Neural cell (in vitro differentiated cells): ENCODE measurements at regions not wholly inside any gene's neighbourhood (a gene's known extent, or its start where the extent isn't known, plus 50 kb on each side); places are given as distances from the start of the nearest gene placed in this dataset.

ENCODE experiments used
- H2AFZ ChIP-seq: fragments of 200-600, 300-800 bp; sonication (generic), shearing (Covaris generic); 2 replicates; pipeline ENCODE4 v1.6.0; 2014; ENCODE audit warnings: low read depth, mild to moderate bottlenecking, antibody characterized with exemption, low read length, moderate library complexity
- H3F3A ChIP-seq: fragments of 200-600 bp; shearing (Covaris generic); 2 replicates; pipeline ENCODE4 v1.6.1; 2016; ENCODE audit warnings: mild to moderate bottlenecking, moderate library complexity, mixed read lengths, antibody characterized with exemption, low read length; ENCODE audit not compliant: insufficient read depth, poor library complexity, severe bottlenecking
- H3K27ac ChIP-seq: fragments of 200-600, 300-800 bp; sonication (generic), shearing (Covaris generic); 2 replicates; pipeline ENCODE4 v1.5.1; 2014; ENCODE audit warnings: mild to moderate bottlenecking, low read length, moderate library complexity
- H3K27me3 ChIP-seq: fragments of 300-800, 200-600 bp; sonication (generic), shearing (Covaris generic); 2 replicates; pipeline ENCODE4 v1.6.0; 2014; ENCODE audit warnings: mild to moderate bottlenecking, low read depth, low read length, moderate library complexity; ENCODE audit not compliant: insufficient read depth
- H3K36me3 ChIP-seq: fragments of 300-800, 200-600 bp; sonication (generic), shearing (Covaris generic); 2 replicates; pipeline ENCODE4 v1.5.1; 2014; ENCODE audit warnings: mild to moderate bottlenecking, antibody characterized with exemption, low read length, moderate library complexity; ENCODE audit not compliant: insufficient read depth
- H3K4me2 ChIP-seq: fragments of 300-800, 200-600 bp; sonication (generic), shearing (Covaris generic); 2 replicates; pipeline ENCODE4 v1.6.0; 2014; ENCODE audit warnings: mild to moderate bottlenecking, low read length
- H3K4me3 ChIP-seq: fragments of 300-800, 200-600 bp; sonication (generic), shearing (Covaris generic); 2 replicates; pipeline ENCODE4 v1.5.1; 2014; ENCODE audit warnings: mild to moderate bottlenecking, low read length, moderate library complexity
- H3K79me2 ChIP-seq: fragments of 200-600 bp; shearing (Covaris generic); replicated peaks from 2 replicates; pipeline ENCODE4 v1.6.0; 2014; ENCODE audit warnings: mild to moderate bottlenecking, low read length, moderate library complexity; ENCODE audit not compliant: insufficient read depth
- H3K9ac ChIP-seq: fragments of 300-800, 200-600 bp; sonication (generic), shearing (Covaris generic); 2 replicates; pipeline ENCODE4 v1.6.1; 2016; ENCODE audit warnings: mild to moderate bottlenecking, low read length, mixed read lengths
- H3K9me2 ChIP-seq: fragments of 200-600 bp; shearing (Covaris generic); 2 replicates; pipeline ENCODE4 v1.6.1; 2016; ENCODE audit warnings: mild to moderate bottlenecking, low read length, mixed read lengths; ENCODE audit not compliant: insufficient read depth
- H3K9me3 ChIP-seq: fragments of 200-600, 300-800 bp; sonication (generic), shearing (Covaris generic); 2 replicates; pipeline ENCODE4 v1.6.1; 2016; ENCODE audit warnings: mild to moderate bottlenecking, mixed run types, low read length, moderate library complexity, mixed read lengths
- H4K20me1 ChIP-seq: fragments of 200-600 bp; shearing (Covaris generic); 2 replicates; pipeline ENCODE4 v1.6.1; 2016; ENCODE audit warnings: mild to moderate bottlenecking, mixed run types; ENCODE audit not compliant: insufficient read depth
- EP300 ChIP-seq: fragments of 450-650 bp; conservative IDR thresholded peaks from 2 replicates; pipeline ENCODE4 v1.6.1; 2014; ENCODE audit warnings: antibody characterized with exemption, mild to moderate bottlenecking, moderate library complexity; ENCODE audit not compliant: poor library complexity, severe bottlenecking
- EZH2 ChIP-seq: fragments of 200-600, 300-800 bp; shearing (Covaris generic), sonication (generic); IDR thresholded peaks from 2 replicates; pipeline ENCODE4 v1.6.1; 2014; ENCODE audit warnings: antibody characterized with exemption, low read length, borderline replicate concordance, mild to moderate bottlenecking; ENCODE audit not compliant: insufficient read depth, poor library complexity, severe bottlenecking
- MXI1 ChIP-seq: fragments of 450-650 bp; conservative IDR thresholded peaks from 2 replicates; pipeline ENCODE4 v1.6.1; 2014; ENCODE audit warnings: antibody characterized with exemption, mild to moderate bottlenecking; ENCODE audit not compliant: poor library complexity, severe bottlenecking
- POLR2AphosphoS5 ChIP-seq: IDR thresholded peaks from 2 replicates; pipeline ENCODE4 v1.6.1; 2012
- RAD21 ChIP-seq: fragments of 450-650 bp; conservative IDR thresholded peaks from 2 replicates; pipeline ENCODE4 v1.6.1; 2014; ENCODE audit warnings: antibody characterized with exemption, mild to moderate bottlenecking, moderate library complexity
- SMC3 ChIP-seq: fragments of 450-650 bp; conservative IDR thresholded peaks from 2 replicates; pipeline ENCODE4 v1.6.1; 2014; ENCODE audit warnings: antibody characterized with exemption, mild to moderate bottlenecking, moderate library complexity; ENCODE audit not compliant: poor library complexity
- TAF1 ChIP-seq: IDR thresholded peaks from 2 replicates; pipeline ENCODE4 v1.6.1; 2012; ENCODE audit warnings: low read depth
- TF ChIP-seq, protein P1 (sequence below): IDR thresholded peaks from 2 replicates; pipeline ENCODE4 v1.6.1; 2012; ENCODE audit warnings: borderline replicate concordance
- TF ChIP-seq, protein P2 (sequence below): fragments of 450-650 bp; IDR thresholded peaks from 2 replicates; pipeline ENCODE4 v1.5.1; 2014; ENCODE audit warnings: antibody characterized with exemption, mild to moderate bottlenecking, moderate library complexity; ENCODE audit not compliant: poor library complexity, severe bottlenecking

DNA sequence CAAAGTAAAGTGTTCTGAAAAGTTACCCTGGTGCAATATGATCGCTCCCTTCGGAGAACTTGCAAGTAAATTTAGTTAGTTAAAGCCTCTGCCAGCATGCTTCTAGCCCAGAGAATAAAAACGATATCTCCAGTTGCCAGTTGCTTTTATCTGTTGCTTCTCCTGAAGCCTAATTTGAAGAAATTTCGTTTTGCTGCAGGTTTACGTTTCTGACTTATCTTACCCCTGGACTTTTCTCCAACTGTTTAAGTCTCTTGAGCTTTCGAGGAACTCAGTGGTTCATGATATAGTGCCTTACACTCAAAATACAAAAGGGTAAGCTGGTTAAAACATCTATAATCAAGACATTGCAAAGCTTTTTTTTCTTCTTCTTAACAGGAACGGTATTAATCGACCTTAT is 131.1 kb downstream of the FAM161A start:
- TF ChIP-seq, protein P1, sequence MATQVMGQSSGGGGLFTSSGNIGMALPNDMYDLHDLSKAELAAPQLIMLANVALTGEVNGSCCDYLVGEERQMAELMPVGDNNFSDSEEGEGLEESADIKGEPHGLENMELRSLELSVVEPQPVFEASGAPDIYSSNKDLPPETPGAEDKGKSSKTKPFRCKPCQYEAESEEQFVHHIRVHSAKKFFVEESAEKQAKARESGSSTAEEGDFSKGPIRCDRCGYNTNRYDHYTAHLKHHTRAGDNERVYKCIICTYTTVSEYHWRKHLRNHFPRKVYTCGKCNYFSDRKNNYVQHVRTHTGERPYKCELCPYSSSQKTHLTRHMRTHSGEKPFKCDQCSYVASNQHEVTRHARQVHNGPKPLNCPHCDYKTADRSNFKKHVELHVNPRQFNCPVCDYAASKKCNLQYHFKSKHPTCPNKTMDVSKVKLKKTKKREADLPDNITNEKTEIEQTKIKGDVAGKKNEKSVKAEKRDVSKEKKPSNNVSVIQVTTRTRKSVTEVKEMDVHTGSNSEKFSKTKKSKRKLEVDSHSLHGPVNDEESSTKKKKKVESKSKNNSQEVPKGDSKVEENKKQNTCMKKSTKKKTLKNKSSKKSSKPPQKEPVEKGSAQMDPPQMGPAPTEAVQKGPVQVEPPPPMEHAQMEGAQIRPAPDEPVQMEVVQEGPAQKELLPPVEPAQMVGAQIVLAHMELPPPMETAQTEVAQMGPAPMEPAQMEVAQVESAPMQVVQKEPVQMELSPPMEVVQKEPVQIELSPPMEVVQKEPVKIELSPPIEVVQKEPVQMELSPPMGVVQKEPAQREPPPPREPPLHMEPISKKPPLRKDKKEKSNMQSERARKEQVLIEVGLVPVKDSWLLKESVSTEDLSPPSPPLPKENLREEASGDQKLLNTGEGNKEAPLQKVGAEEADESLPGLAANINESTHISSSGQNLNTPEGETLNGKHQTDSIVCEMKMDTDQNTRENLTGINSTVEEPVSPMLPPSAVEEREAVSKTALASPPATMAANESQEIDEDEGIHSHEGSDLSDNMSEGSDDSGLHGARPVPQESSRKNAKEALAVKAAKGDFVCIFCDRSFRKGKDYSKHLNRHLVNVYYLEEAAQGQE, result no peak
- TF ChIP-seq EP300, result no peak
- TF ChIP-seq TAF1, result no peak
- TF ChIP-seq EZH2, result no peak
- TF ChIP-seq RAD21, result no peak
- no peak for TF ChIP-seq SMC3
- no peak for TF ChIP-seq POLR2AphosphoS5
- TF ChIP-seq, protein P2, sequence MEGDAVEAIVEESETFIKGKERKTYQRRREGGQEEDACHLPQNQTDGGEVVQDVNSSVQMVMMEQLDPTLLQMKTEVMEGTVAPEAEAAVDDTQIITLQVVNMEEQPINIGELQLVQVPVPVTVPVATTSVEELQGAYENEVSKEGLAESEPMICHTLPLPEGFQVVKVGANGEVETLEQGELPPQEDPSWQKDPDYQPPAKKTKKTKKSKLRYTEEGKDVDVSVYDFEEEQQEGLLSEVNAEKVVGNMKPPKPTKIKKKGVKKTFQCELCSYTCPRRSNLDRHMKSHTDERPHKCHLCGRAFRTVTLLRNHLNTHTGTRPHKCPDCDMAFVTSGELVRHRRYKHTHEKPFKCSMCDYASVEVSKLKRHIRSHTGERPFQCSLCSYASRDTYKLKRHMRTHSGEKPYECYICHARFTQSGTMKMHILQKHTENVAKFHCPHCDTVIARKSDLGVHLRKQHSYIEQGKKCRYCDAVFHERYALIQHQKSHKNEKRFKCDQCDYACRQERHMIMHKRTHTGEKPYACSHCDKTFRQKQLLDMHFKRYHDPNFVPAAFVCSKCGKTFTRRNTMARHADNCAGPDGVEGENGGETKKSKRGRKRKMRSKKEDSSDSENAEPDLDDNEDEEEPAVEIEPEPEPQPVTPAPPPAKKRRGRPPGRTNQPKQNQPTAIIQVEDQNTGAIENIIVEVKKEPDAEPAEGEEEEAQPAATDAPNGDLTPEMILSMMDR, result no peak
- TF ChIP-seq MXI1, result no peak
- no peaks in the 10 kb centered on the region for H3K27me3 ChIP-seq
- H3K9me2 ChIP-seq, result no peaks in the 10 kb centered on the region
- no peaks in the 10 kb centered on the region for H3K79me2 ChIP-seq
- H3K36me3 ChIP-seq, result no peaks in the 10 kb centered on the region
- H3K27ac ChIP-seq, result no peak overlapping the region
- no peak overlapping the region for H3K9ac ChIP-seq
- no peak overlapping the region for H3K4me3 ChIP-seq
- H3K4me2 ChIP-seq, result no peak overlapping the region
- no peak overlapping the region for H2AFZ ChIP-seq
- no peaks in the 10 kb centered on the region for H3F3A ChIP-seq
- H4K20me1 ChIP-seq, result no peaks in the 10 kb centered on the region
- H3K9me3 ChIP-seq, result no peaks in the 10 kb centered on the region

DNA sequence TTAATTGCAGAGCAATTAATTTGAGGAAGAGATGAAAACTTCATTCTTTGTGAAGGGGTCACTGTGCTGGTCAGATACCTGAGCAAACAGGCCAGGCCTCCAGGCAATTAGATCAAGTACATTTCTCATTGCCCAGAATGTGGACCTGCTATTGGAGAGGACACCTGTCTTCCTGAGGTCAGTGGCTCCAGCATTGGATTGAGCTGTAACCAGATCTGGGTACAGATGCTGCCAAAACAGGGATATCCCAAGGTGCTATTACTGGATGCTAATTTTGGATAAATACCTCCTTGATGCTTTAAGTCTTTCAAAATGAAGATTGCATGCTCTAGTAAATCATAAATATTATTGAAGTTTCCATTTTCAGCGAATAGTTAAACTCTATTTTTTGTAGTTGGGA is 131.5 kb downstream of the FAM161A start:
- Histone ChIP-seq H3K9me3 (no peaks in the 10 kb centered on the region), H3K4me2 (no peak overlapping the region), H2AFZ (no peak overlapping the region), H3K36me3 (no peaks in the 10 kb centered on the region), H3F3A (no peaks in the 10 kb centered on the region), H3K79me2 (no peaks in the 10 kb centered on the region), H3K4me3 (no peak overlapping the region), H3K9me2 (no peaks in the 10 kb centered on the region), H4K20me1 (no peaks in the 10 kb centered on the region), H3K27me3 (no peaks in the 10 kb centered on the region), H3K9ac (no peak overlapping the region), H3K27ac (no peak overlapping the region)
- TF ChIP-seq RAD21 (no peak), EZH2 (no peak), EP300 (no peak), SMC3 (no peak), POLR2AphosphoS5 (no peak), TAF1 (no peak), MXI1 (no peak)
- TF ChIP-seq, protein P1, result no peak
- TF ChIP-seq, protein P2, result no peak
